ENCODE measurements at regions not wholly inside any gene's neighbourhood (a gene's known extent, or its start where the extent isn't known, plus 50 kb on each side); places are given as distances from the start of the nearest gene placed in this dataset.
"Not testable (repeated sequence)": the region's sequence is repeated elsewhere in the genome, so short reads cannot be mapped to it uniquely, and the experiment has no call there.

GRCh38 chr2:18050001-18050400 lies 171.5 kb downstream of the KCNS3 start:
- no peak for DNase-seq (ENCODE audit: low read depth in 4 of 4, low spot score in 2 of 4)

GRCh38 chr2:18049325-18049724 lies 170.9 kb downstream of the KCNS3 start:
- DNase-seq (ENCODE audit: low read depth in 4 of 4, low spot score in 2 of 4) = no peak

DNA sequence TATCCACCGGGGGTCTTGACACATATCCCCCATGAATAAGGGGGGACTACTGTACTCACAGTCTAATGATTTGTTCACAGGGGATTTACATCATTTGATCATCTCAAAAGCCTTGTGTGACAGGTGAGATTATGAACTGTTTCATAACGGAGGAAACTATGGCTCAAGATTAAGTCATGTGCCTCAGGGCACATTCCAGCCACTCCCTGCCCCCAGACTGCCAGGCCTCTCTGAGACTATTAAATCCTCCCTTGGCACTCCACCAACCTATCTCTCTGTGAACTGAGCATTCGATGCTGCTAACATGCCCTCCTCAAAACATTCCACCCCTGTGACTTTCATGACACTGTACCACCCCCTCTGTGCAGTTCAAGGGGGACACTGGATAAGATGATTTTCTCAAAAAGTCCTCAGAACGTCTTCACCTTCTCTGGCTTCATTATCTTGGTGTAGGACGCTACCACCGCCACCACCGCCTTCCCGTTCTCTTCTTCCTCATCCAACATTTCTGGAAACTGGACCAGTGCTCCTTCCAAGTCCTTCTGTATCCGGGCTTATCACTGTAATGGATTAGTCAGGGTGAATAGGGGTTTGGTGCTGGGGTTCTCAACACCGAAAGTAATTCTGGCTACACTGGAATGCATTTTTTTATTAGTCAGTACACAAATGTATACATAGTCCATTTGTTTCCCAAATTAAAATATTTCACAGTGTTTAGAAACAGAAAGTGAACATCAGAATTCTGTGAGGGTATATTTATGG lies 169.6 kb downstream of the KCNS3 start:
- DNase-seq (ENCODE audit: low read depth in 4 of 4, low spot score in 2 of 4) = no peak

GRCh38 chr2:18047213-18047611 lies 168.7 kb downstream of the KCNS3 start:
- no peak for DNase-seq (ENCODE audit: low read depth in 4 of 4, low spot score in 2 of 4)

DNA sequence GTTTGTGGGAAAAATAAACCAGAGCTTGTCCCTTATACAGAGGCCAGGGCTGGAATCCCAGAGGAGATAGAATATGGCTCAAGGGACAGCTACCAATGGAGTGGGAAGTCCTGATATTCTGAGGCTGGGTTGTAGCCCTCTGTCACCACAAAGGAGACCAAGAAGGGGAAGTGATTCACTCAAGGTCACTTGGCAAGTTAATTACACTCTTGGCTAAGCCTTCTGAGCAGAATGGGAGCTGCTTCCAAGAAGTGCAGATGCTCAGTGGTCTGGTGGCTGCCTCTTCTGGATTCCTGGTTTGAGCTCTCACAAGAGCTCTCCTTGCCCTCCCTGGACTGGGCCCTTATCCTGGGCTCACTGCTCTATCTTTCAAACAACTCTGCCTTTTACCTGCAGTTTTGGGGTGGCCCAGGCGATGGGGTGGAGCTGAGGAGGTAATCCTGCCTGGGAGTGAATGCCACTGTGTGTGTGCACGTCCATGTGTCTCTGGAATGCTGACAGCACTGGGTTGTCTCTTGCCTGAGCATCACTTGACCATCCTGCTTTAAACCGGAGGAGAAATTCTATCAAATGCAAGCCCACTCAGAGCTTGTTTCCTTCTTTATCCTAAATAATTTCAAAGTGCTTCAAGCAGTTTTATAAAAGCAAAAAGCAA lies 168.2 kb downstream of the KCNS3 start:
- DNase-seq (ENCODE audit: low read depth in 4 of 4, low spot score in 2 of 4) = no peak

DNA sequence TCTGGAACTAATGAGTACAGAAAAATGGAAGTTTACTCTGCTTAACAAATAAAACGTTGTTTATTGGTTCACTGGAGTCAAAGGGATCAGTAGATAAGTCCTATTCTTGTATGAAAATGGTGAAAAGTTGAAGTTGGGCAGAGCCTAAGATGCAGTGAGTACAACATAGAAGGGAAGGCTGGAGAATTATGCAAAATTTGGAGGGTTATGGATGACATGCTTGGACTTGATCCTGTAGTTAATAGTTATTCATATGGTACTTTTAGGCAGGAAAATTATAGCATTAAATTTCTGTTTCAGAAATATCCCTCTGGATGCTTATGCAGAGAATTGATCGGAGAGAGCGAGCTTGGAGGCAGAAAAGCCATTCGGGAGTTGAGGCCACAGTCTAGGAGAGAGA lies 167.6 kb downstream of the KCNS3 start:
- DNase-seq (ENCODE audit: low read depth in 4 of 4, low spot score in 2 of 4) = no peak

- no peak for DNase-seq (ENCODE audit: low read depth in 4 of 4, low spot score in 2 of 4)
Observed at GRCh38 chr2:18045230-18045629, 166.8 kb downstream of the KCNS3 start.

DNA sequence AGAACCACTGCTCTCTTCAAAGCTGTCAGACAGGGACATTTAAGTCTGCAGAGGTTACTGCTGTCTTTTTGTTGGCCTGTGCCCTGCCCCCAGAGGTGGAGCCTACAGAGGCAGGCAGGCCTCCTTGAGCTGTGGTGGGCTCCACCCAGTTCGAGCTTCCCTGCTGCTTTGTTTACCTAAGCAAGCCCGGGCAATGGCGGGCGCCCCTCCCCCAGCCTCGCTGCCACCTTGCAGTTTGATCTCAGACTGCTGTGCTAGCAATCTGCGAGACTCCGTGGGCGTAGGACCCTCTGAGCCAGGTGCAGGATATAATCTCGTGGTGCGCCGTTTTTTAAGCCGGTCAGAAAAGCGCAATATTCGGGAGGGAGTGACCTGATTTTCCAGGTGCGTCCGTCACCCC lies 138.9 kb downstream of the KCNS3 start:
- DNase-seq (ENCODE audit: low read depth in 4 of 4, low spot score in 2 of 4) = not testable (repeated sequence)

- no peak for DNase-seq (ENCODE audit: low read depth in 4 of 4, low spot score in 2 of 4)
Observed at GRCh38 chr2:18009891-18010290, 131.4 kb downstream of the KCNS3 start.

DNA sequence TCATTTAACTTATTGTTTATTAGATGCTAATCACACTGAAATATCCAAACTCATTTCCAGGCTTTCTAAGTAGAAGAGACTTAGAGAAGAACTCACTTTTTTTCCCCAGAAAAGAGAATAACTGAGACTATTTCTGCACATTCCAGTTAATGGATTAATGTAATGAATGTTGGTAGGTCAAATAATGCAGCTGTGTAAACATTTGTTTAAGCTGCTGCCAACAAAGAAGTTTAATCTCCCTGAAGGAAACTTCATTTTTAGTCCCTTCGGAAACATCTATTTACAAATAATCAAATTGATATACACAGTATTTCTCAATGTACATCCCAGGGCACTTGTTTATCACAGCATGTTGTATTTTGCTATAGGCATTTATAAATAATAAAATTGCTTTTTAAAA lies 126.9 kb downstream of the KCNS3 start:
- peak in 1 of 4 donors; percentile 15 for DNase-seq (ENCODE audit: low read depth in 4 of 4, low spot score in 2 of 4)

DNA sequence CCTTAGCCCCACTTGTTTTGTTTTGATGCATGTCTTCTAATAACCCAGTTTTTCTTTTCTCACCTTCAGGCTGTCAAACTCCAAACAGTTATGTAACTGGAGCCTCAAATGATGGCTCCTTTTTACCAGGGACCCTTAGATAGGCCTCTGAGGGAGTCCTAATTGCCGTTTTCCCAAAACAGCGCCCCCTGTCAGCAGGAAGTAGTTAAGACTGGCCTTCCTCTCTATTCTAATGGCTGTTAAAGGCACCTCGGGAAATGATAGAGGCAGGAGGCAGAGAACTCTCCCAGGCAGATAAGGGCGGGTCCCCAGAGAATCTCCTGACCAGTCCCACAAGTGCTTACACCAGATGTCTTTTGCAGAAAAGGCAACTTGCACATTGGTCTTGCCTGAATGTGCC lies 123.2 kb downstream of the KCNS3 start:
- no peak for DNase-seq (ENCODE audit: low read depth in 4 of 4, low spot score in 2 of 4)

DNA sequence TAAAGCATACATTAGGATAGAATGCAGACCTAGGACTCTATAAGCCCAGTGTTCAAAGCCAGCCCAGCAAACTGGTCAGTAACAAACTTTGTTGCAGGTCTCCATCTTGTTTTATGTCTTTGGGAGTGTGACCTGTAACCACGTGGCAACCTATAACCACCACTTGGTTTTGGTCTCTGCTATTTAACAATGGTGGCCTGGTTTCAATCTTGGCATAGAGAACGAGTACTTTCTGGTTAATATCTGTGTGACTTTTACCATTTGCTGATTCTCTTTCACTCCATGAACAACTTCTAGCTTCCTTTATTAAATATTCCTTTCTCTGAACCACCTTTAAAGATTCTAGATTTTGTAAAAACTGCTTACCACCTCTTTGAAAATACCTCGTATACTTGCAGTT lies 118.5 kb downstream of the KCNS3 start:
- no peak for DNase-seq (ENCODE audit: low read depth in 4 of 4, low spot score in 2 of 4)

DNA sequence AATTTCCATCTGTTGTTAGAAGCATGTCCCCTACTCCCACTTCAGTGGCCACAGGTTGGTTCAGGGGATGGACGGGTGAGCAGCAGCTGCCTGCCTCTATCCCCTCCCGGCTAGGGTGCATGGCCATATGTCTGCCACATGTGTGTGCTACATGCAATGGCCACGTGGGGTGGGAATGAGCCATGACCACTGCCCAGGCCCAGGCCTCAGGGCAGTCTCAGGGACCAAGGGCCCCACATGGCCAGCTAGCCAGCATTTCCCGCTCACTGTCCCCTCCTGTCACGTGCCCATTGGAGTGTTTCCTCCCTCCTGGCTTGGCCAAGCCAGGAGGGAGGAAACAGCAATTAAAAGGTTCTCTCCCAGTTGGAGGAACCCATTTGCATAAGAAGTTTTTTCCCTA lies 117.1 kb downstream of the KCNS3 start:
- DNase-seq (ENCODE audit: low read depth in 4 of 4, low spot score in 2 of 4) = no peak
